ENCODE measurements at regions not wholly inside any gene's neighbourhood (a gene's known extent, or its start where the extent isn't known, plus 50 kb on each side); places are given as distances from the start of the nearest gene placed in this dataset.

GRCh38 chrX:113933931-113934330 lies 650.0 kb upstream of the HTR2C start:
- ATAC-seq (ENCODE audit: low read depth) (no peak), DNase-seq (ENCODE audit: low spot score) (no peak)
- Histone ChIP-seq H3K27ac (ENCODE audit: poor library complexity, severe bottlenecking) (no peak overlapping the region), H3K27me3 (ENCODE audit: insufficient read depth, poor library complexity, severe bottlenecking) (no peaks in the 10 kb centered on the region), H3K4me3 (ENCODE audit: severe bottlenecking) (no peak overlapping the region), H3K36me3 (ENCODE audit: low read depth) (no peaks in the 10 kb centered on the region), H3K9me3 (ENCODE audit: severe bottlenecking) (no peaks in the 10 kb centered on the region), H3K4me1 (ENCODE audit: insufficient read depth, poor library complexity, severe bottlenecking) (no peaks in the 10 kb centered on the region)
- no peak for TF ChIP-seq CTCF (IDR thresholded peaks at IDR 0.05; ENCODE audit: poor library complexity, severe bottlenecking)

GRCh38 chrX:113929004-113929403 lies 654.9 kb upstream of the HTR2C start:
- TF ChIP-seq CTCF (IDR thresholded peaks at IDR 0.05; ENCODE audit: poor library complexity, severe bottlenecking), result peak; percentile 46
- no peaks in the 10 kb centered on the region for H3K4me1 ChIP-seq (ENCODE audit: insufficient read depth, poor library complexity, severe bottlenecking)

GRCh38 chrX:113920661-113921060 lies 663.2 kb upstream of the HTR2C start:
- Histone ChIP-seq H3K36me3 (ENCODE audit: low read depth) (no peaks in the 10 kb centered on the region), H3K27me3 (ENCODE audit: insufficient read depth, poor library complexity, severe bottlenecking) (no peaks in the 10 kb centered on the region), H3K4me1 (ENCODE audit: insufficient read depth, poor library complexity, severe bottlenecking) (no peaks in the 10 kb centered on the region), H3K4me3 (ENCODE audit: severe bottlenecking) (no peak overlapping the region), H3K27ac (ENCODE audit: poor library complexity, severe bottlenecking) (no peak overlapping the region), H3K9me3 (ENCODE audit: severe bottlenecking) (no peaks in the 10 kb centered on the region)
- no peak for ATAC-seq (ENCODE audit: low read depth)
- no peak for TF ChIP-seq CTCF (IDR thresholded peaks at IDR 0.05; ENCODE audit: poor library complexity, severe bottlenecking)
- DNase-seq (ENCODE audit: low spot score), result no peak

More at GRCh38 chrX:113929004-113929403, 654.9 kb upstream of the HTR2C start:
- DNase-seq (ENCODE audit: low spot score) (no peak), ATAC-seq (ENCODE audit: low read depth) (peak; percentile 70; the same call in 2 of the 3 replicates)
- no peaks in the 10 kb centered on the region for H3K36me3 ChIP-seq (ENCODE audit: low read depth)
- no peaks in the 10 kb centered on the region for H3K27me3 ChIP-seq (ENCODE audit: insufficient read depth, poor library complexity, severe bottlenecking)
- no peak overlapping the region for H3K27ac ChIP-seq (ENCODE audit: poor library complexity, severe bottlenecking)
- H3K4me3 ChIP-seq (ENCODE audit: severe bottlenecking), result no peak overlapping the region
- no peaks in the 10 kb centered on the region for H3K9me3 ChIP-seq (ENCODE audit: severe bottlenecking)

- DNase-seq (ENCODE audit: low spot score) (no peak), ATAC-seq (ENCODE audit: low read depth) (no peak)
- Histone ChIP-seq H3K27me3 (ENCODE audit: insufficient read depth, poor library complexity, severe bottlenecking) (no peaks in the 10 kb centered on the region), H3K36me3 (ENCODE audit: low read depth) (no peaks in the 10 kb centered on the region), H3K27ac (ENCODE audit: poor library complexity, severe bottlenecking) (no peak overlapping the region), H3K4me1 (ENCODE audit: insufficient read depth, poor library complexity, severe bottlenecking) (no peaks in the 10 kb centered on the region), H3K4me3 (ENCODE audit: severe bottlenecking) (no peak overlapping the region), H3K9me3 (ENCODE audit: severe bottlenecking) (no peaks in the 10 kb centered on the region)
- no peak for TF ChIP-seq CTCF (IDR thresholded peaks at IDR 0.05; ENCODE audit: poor library complexity, severe bottlenecking)
Measured at GRCh38 chrX:113919387-113919786, 664.5 kb upstream of the HTR2C start.

GRCh38 chrX:113906168-113906567 lies 677.7 kb upstream of the HTR2C start:
- Histone ChIP-seq H3K36me3 (ENCODE audit: low read depth) (no peaks in the 10 kb centered on the region), H3K4me1 (ENCODE audit: insufficient read depth, poor library complexity, severe bottlenecking) (no peaks in the 10 kb centered on the region), H3K27me3 (ENCODE audit: insufficient read depth, poor library complexity, severe bottlenecking) (no peaks in the 10 kb centered on the region), H3K27ac (ENCODE audit: poor library complexity, severe bottlenecking) (no peak overlapping the region), H3K4me3 (ENCODE audit: severe bottlenecking) (no peak overlapping the region), H3K9me3 (ENCODE audit: severe bottlenecking) (no peaks in the 10 kb centered on the region)
- DNase-seq (ENCODE audit: low spot score), result no peak
- no peak for ATAC-seq (ENCODE audit: low read depth)
- TF ChIP-seq CTCF (IDR thresholded peaks at IDR 0.05; ENCODE audit: poor library complexity, severe bottlenecking), result no peak

Data from RWPE2 (cell line).